Activated CD8-positive, alpha-beta memory T cell treated with anti-CD3 and anti-CD28 coated beads for 24 hours (primary cell): ENCODE measurements at regions not wholly inside any gene's neighbourhood (a gene's known extent, or its start where the extent isn't known, plus 50 kb on each side); places are given as distances from the start of the nearest gene placed in this dataset.
"Not testable (repeated sequence)": the region's sequence is repeated elsewhere in the genome, so short reads cannot be mapped to it uniquely, and the experiment has no call there.

Source experiments
- DNase-seq: peaks from one replicate; pipeline ENCODE4 v3.0.0-alpha.2; 2020

DNA sequence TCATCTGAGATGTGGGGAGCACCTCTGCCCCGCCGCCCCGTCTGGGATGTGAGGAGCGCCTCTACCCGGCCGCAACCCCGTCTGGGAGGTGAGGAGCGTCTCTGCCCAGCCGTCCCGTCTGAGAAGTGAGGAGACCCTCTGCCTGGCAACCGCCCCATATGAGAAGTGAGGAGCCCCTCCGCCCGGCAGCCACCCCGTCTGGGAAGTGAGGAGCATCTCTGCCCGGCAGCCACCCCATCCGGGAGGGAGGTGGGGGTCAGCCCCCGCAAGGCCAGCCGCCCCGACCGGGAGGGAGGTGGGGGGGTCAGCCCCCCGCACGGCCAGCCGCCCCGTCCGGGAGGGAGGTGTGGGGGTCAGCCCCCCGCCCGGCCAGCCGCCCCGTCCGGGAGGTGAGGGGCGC lies 89.9 kb downstream of the PHLDA1 start:
- DNase-seq = not testable (repeated sequence)

- DNase-seq = no peak
These were observed 92.4 kb downstream of the PHLDA1 start for GRCh38 chr12:75939016-75939642.

DNA sequence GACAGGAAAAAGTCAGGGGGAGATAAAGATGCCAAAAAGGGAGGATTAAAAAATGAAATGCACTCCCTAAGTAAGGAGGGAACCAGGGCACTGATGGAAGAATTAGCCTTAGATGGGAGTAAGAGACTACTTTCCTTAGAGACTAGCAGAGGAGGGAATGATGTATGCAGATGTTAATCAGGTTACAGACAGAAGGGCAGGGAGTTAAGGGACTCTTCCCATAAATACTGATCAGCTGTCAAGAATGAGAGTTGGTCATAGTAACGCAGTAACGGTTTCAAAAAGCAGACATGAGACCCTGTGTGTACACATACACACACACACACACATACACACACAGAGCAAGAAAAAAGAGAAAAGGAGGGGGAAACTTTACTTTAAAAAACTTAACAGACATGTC lies 93.4 kb downstream of the PHLDA1 start:
- DNase-seq = no peak

DNA sequence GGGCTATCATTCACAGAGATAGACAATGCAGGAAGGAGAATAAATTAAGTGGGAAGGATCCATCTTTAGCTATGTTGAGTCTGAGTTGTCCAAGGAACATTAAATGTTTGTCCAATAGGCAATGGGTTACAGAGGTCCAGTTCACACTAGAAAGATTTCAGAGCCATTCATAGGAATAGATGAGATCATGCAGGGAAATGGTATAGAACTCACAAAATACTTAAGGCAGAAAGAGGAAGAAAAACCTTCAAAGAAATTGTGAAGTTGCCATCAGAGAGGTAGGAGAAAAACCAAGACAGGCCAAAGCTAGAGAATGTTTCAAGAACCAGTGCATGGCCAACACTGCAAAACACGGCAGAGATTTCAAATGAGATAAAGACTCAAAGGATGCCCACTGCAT lies 94.1 kb downstream of the PHLDA1 start:
- DNase-seq = no peak

DNA sequence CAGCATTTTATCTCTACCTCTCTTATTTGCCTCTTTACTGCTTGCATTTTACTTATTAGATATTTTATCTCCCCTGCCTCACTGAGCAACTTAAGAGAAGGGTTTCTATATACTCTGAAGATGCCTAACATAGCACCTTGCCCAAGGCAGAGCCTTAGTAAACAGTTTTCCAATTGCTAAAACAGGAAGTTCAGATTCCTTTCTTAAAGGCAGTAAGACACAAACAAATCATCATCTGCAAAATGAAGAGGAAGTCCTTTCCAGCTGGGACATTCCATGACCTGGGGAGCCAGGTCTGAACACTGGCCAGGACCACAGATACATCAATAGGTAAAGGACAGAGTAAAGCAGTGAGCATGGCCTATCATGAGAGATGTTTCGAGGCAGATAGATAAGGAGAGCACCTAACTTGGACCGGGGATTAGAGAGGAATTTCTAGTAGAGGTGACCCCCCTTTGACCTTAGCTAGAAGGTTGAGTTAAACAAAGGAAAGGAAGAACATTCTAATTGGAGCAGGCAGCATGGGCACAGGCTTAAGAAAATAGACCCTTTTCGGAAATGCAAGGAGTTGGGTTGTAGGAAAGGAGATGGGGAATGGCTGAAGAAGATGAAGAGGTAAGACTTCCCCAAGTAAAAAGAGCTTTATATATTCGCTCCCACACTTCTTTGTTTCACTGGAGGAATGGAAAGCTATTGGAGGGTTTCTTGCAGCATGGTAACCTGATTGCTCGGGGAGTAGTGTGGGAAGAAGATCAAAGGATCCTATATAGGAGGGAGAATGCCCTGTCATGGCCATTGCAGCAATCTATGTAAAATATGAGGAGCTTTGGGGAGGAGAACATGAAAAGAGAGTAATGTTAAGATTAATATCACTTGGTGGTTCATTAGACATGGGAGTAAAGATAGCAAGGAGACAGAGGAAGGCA lies 94.8 kb downstream of the PHLDA1 start:
- no peak for DNase-seq

DNA sequence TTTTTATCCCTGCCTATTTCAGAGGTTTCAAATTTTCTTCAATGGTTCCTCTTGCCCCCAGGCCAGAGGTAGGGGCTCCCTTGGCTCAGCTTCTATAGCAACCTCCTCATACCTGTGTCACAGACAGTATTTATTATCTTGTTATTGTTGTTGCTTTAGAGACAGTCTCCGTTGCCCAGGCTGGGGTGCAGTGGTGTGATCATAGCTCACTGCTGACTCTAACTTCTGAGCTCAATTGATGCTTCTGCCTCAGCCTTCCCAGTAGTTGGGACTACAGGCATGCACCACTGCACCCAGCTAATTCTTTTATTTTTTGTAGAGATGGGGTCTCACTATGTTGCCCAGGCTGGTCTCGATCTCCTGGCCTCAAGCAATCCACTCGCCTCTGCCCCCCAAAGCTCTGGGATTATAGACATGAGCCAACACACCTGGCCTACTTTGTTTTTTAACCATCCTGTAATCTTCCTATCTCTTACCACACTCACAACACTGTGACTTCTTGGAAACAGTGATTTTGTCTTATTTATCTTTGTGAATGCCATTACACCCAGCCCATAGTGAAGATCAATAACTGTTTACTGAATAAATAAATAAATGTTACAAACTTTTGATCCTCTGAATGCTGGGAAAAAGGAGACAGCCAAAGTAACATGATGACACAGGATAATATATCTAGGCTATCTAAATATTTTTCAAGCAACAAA lies 95.9 kb downstream of the PHLDA1 start:
- DNase-seq = no peak

DNA sequence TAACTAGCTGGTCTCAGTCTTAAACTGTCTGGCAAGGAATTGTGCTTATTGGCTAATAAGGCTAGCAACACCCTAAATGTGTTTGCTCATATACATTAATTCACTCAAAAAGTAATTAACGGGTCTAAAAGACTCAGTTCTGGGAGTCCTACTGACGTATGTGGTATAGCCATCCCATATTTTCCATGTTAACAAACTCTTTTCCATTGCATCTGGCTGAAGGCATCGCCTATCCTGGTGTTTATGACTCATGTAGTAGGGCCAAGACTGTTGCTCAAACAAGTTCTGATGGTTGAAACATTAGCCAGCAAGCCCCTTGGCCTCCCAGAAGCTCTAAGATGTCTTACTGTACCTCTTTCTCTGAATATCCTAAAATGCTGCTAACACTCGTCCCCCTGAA lies 98.5 kb downstream of the PHLDA1 start:
- DNase-seq = no peak

DNA sequence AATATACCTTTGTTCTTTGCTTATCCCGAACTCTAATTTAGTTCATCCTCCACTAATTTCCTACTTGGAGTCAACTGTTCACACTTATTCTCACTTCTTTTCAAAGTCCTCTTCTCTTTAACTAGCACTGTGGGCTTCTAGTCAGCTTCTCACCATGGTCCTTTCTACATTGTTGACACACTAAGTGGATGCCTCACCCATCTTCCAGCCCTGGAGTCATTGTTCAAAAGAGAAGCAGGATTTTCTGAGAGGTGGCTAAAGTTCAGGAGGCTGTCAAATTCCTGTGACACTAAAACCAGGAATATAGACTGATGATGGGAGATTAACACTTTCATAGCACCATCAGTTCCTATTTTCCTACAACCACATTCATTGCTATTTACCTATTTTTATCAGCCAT lies 99.3 kb downstream of the PHLDA1 start:
- no peak for DNase-seq

- no peak for DNase-seq
These were observed 107.5 kb downstream of the PHLDA1 start for GRCh38 chr12:75923964-75924666.

GRCh38 chr12:75922944-75923642 lies 108.5 kb downstream of the PHLDA1 start:
- no peak for DNase-seq

- no peak for DNase-seq
These were observed 109.8 kb downstream of the PHLDA1 start for GRCh38 chr12:75921622-75922289.

DNA sequence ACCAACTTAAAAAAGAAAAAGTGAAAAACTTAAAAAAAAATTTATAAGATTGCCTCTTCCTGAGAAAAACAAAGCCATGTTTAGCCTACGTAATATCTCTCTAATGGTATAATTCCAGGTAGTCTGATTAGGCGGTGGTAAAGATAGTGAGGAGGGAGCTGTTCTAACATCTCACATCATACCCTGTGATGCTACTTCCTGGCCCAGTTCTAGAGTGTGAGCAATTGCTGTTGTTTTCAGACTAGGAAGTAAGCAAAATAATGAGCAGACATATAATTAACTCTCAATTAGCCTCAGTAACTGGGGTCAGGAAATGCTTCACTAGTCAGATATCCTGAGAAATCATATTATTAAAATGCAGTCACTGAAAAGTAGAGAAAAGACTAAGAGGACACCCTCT lies 113.9 kb downstream of the PHLDA1 start:
- no peak for DNase-seq

- no peak for DNase-seq
These were observed 114.5 kb downstream of the PHLDA1 start for GRCh38 chr12:75917083-75917482.

- peak; percentile 80 for DNase-seq
These were observed 117.8 kb downstream of the PHLDA1 start for GRCh38 chr12:75913502-75914351.

DNA sequence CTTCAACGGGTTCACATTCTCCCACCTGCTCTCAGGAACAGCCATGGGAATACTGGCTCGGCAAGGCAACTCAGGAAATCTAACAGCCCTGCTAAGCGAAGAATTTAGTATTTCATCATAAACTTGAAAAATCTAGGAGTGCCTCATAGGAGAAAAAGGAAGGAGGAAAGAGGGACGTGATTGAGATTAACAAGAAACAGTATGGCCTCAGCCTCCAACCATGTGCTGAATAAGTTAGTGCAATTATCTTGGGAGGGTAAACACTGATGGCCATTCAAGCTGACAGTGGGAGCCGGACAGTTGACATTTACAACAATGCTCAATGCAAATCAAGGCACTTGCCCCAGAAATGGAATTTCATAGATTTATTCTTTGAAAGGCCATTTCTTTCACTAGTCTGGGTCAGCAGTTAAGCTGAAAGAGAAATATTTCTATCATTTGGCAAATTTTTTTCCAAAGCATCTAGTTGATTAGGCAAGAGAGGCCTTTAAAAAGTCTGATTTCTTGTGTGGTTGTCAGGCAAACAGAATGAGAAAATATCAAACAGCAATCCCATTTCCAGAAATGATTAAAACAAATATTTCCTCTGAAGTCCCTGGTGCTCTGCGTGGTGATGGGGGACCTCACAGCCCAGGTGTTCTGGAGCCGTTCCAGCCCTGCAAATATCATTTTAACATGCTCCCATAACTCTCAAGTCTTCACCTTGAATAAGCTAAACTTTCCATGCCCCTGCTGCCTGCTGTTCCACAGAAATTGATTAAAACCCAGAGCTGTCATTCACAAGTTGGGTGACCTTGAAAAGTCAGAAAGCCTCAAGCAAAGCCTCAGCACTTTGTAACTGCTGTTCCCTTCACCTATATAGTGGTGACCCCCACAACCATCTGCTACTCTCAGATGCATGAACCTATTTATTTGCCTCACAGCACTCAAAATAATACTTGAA lies 121.6 kb downstream of the PHLDA1 start:
- no peak for DNase-seq

DNA sequence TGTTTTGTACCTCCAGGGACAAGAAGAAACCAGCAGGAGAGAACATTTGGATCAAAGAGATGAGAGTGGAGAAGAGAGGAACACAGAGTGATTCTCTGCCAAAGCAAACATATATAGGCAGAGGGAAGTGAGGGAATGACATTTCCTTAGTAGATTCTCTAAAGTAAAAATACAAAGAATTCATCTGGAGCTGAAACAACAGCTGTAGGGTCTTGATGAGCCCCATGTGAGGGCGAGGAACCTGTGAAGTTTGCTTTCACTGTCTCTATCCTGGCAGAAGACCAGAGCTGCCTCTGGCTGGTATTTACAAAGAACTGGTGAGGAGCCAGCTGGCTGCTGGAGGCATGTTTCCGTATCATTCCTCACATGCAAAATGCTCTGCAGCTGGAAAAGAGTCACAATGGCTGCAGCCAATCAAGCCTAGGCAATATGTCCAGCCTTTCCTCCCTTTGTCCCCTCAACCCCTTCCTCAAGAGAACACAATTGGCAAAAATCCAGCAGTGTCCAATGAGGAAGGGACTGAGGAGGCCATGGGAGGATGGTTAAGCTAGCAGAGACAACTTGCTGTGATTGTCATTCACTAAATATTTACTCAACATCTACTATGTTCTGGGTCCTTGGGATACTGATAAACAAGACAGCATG lies 122.5 kb downstream of the PHLDA1 start:
- DNase-seq = no peak

- no peak for DNase-seq
These were observed 125.7 kb downstream of the PHLDA1 start for GRCh38 chr12:75905922-75906321.

- no peak for DNase-seq
These were observed 130.8 kb downstream of the PHLDA1 start for GRCh38 chr12:75900781-75901254.

- DNase-seq = no peak
These were observed 131.3 kb downstream of the PHLDA1 start for GRCh38 chr12:75900226-75900625.
